PC-3 (cell line): ENCODE measurements at regions not wholly inside any gene's neighbourhood (a gene's known extent, or its start where the extent isn't known, plus 50 kb on each side); places are given as distances from the start of the nearest gene placed in this dataset.

Source experiments
- ATAC-seq: fragments of 200-7000 bp; cut with Tn5 transposase; 2 replicates; pipeline ENCODE4 v1.9.1; 2020; ENCODE audit warnings: mild to moderate bottlenecking, moderate library complexity
- BruUV-seq: library from RNA; stranded (reverse); fragments of 400-500 nt; replicated peaks from 2 replicates; lab custom pipeline; 2021; lab: Mats Ljungman, UMichigan
- CTCF ChIA-PET: fragments of 300-600 bp; sonication (Branson Sonifier 250); formaldehyde crosslinking; loops from one replicate; lab custom pipeline; 2022; ENCODE audit warnings: antibody characterized with exemption; lab: Charles Lee
- POLR2A ChIA-PET: fragments of 300-600 bp; sonication (Branson Sonifier 250); formaldehyde crosslinking; loops from one replicate; lab custom pipeline; 2022; ENCODE audit warnings: antibody characterized with exemption; ENCODE audit not compliant: unreplicated experiment; lab: Charles Lee
- DNase-seq: peaks from one replicate; pipeline ENCODE4 v3.0.0-alpha.2; 2015
- H2AFZ ChIP-seq: fragments of 300-600 bp; sonication (generic); 2 replicates; pipeline ENCODE4 v1.6.0; 2016; ENCODE audit warnings: antibody characterized with exemption, low read length
- H3F3A ChIP-seq: fragments of 300-600 bp; sonication (generic); one replicate; pipeline ENCODE4 v1.6.0; 2017; ENCODE audit warnings: antibody characterized with exemption, low read length, control low read depth, mild to moderate bottlenecking; ENCODE audit not compliant: unreplicated experiment
- H3K27ac ChIP-seq: fragments of 300-600 bp; sonication (generic); 2 replicates; pipeline ENCODE4 v1.5.1; 2016; ENCODE audit warnings: mild to moderate bottlenecking, low read length
- H3K27me3 ChIP-seq: fragments of 300-600 bp; sonication (generic); 2 replicates; pipeline ENCODE4 v1.6.1; 2016; ENCODE audit warnings: low read length, mixed read lengths
- H3K36me3 ChIP-seq: fragments of 300-600 bp; sonication (generic); 2 replicates; pipeline ENCODE4 v1.6.1; 2016; ENCODE audit warnings: low read depth, mixed run types, low read length, mixed read lengths
- H3K4me1 ChIP-seq: fragments of 300-600 bp; sonication (generic); 2 replicates; pipeline ENCODE4 v1.5.1; 2016; ENCODE audit warnings: low read length; ENCODE audit not compliant: insufficient read depth
- H3K4me2 ChIP-seq: fragments of 300-600 bp; sonication (generic); 2 replicates; pipeline ENCODE4 v1.6.0; 2016; ENCODE audit warnings: low read length
- H3K4me3 ChIP-seq: fragments of 300-600 bp; sonication (generic); 2 replicates; pipeline ENCODE4 v1.5.1; 2016; ENCODE audit warnings: mild to moderate bottlenecking, low read length, mixed read lengths
- H3K79me2 ChIP-seq: fragments of 300-600 bp; sonication (generic); 2 replicates; pipeline ENCODE4 v1.6.1; 2017; ENCODE audit warnings: low read length, mixed read lengths
- H3K9ac ChIP-seq: fragments of 300-600 bp; sonication (generic); 2 replicates; pipeline ENCODE4 v1.6.0; 2016; ENCODE audit warnings: mild to moderate bottlenecking, low read length
- H3K9me2 ChIP-seq: fragments of 300-600 bp; sonication (generic); replicated peaks from 2 replicates; pipeline ENCODE4 v1.6.1; 2016; ENCODE audit warnings: mixed run types, low read length, mixed read lengths
- H3K9me3 ChIP-seq: fragments of 300-600 bp; sonication (generic); 2 replicates; pipeline ENCODE4 v1.6.1; 2016; ENCODE audit warnings: low read length, mixed read lengths
- H4K20me1 ChIP-seq: fragments of 300-600 bp; sonication (generic); 2 replicates; pipeline ENCODE4 v1.6.1; 2016; ENCODE audit warnings: low read length, mixed read lengths
- CTCF ChIP-seq: fragments of 300-600 bp; sonication (generic); conservative IDR thresholded peaks from 2 replicates; pipeline ENCODE4 v1.5.1; 2017; ENCODE audit warnings: antibody characterized with exemption, low read depth, mild to moderate bottlenecking, low read length
- EZH2 ChIP-seq: fragments of 300-600 bp; sonication (generic); IDR thresholded peaks from one replicate; pipeline ENCODE4 v1.6.1; 2017; ENCODE audit warnings: antibody characterized with exemption, mild to moderate bottlenecking, low read length; ENCODE audit not compliant: unreplicated experiment
- EZH2phosphoT487 ChIP-seq: fragments of 300-600 bp; sonication (generic); IDR thresholded peaks from 2 replicates; pipeline ENCODE4 v1.6.1; 2018; ENCODE audit warnings: mild to moderate bottlenecking, antibody characterized with exemption, low read length, borderline replicate concordance
- intact Hi-C: fragments of 100-400 bp; cut with micrococcal nuclease; formaldehyde crosslinking; loops from 2 replicates; pipeline ENCODE4 v1.9.0; 2023

- H3K36me3 ChIP-seq = no peaks in the 10 kb centered on the region
- H3K9me2 ChIP-seq = no peaks in the 10 kb centered on the region
- intact Hi-C loops = no loop called here
These were observed 419.1 kb downstream of the TMA16 start for GRCh38 chr4:163913571-163913970.

GRCh38 chr4:163915896-163916295 is 421.4 kb downstream of the TMA16 start:
- CTCF ChIA-PET = no interaction called here
- no peaks in the 10 kb centered on the region for H3K36me3 ChIP-seq
- no peaks in the 10 kb centered on the region for H3K9me2 ChIP-seq
- no peaks in the 10 kb centered on the region for H3K9me3 ChIP-seq
- H3K4me1 ChIP-seq = no peaks in the 10 kb centered on the region
- H3K27me3 ChIP-seq = no peaks in the 10 kb centered on the region
- DNase-seq (no peak), ATAC-seq (no peak)
- H3K4me2 ChIP-seq = no peak overlapping the region
- H3F3A ChIP-seq = no peaks in the 10 kb centered on the region
- H2AFZ ChIP-seq = no peak overlapping the region
- POLR2A ChIA-PET = no interaction called here
- TF ChIP-seq CTCF (no peak), EZH2 (no peak), EZH2phosphoT487 (no peak)
- H3K9ac ChIP-seq = no peak overlapping the region
- H4K20me1 ChIP-seq = no peaks in the 10 kb centered on the region
- H3K4me3 ChIP-seq = no peak overlapping the region
- BruUV-seq = no TSS peak
- H3K79me2 ChIP-seq = no peaks in the 10 kb centered on the region
- intact Hi-C loops = no loop called here
- H3K27ac ChIP-seq = no peak overlapping the region

More at GRCh38 chr4:163913571-163913970, 419.1 kb downstream of the TMA16 start:
- DNase-seq (no peak), ATAC-seq (no peak)
- CTCF ChIA-PET = no interaction called here
- Histone ChIP-seq H3K9ac (no peak overlapping the region), H3K27me3 (no peaks in the 10 kb centered on the region), H3K4me3 (no peak overlapping the region), H3K27ac (no peak overlapping the region), H4K20me1 (no peaks in the 10 kb centered on the region), H2AFZ (no peak overlapping the region), H3K4me2 (no peak overlapping the region), H3K9me3 (no peaks in the 10 kb centered on the region), H3K4me1 (no peaks in the 10 kb centered on the region), H3F3A (no peaks in the 10 kb centered on the region), H3K79me2 (no peaks in the 10 kb centered on the region)
- POLR2A ChIA-PET = no interaction called here
- BruUV-seq = no TSS peak
- no peak for TF ChIP-seq EZH2phosphoT487
- TF ChIP-seq CTCF = no peak
- no peak for TF ChIP-seq EZH2

GRCh38 chr4:163920426-163920825 is 425.9 kb downstream of the TMA16 start:
- H3F3A ChIP-seq = no peaks in the 10 kb centered on the region
- no peaks in the 10 kb centered on the region for H3K27me3 ChIP-seq
- no peaks in the 10 kb centered on the region for H3K9me2 ChIP-seq
- no peak overlapping the region for H2AFZ ChIP-seq
- no peaks in the 10 kb centered on the region for H3K36me3 ChIP-seq
- no peak overlapping the region for H3K9ac ChIP-seq
- H3K4me1 ChIP-seq = no peaks in the 10 kb centered on the region
- TF ChIP-seq CTCF = no peak
- TF ChIP-seq EZH2 = no peak
- no peak for TF ChIP-seq EZH2phosphoT487
- intact Hi-C loops = no loop called here
- no peak overlapping the region for H3K4me3 ChIP-seq
- H4K20me1 ChIP-seq = no peaks in the 10 kb centered on the region
- H3K79me2 ChIP-seq = no peaks in the 10 kb centered on the region
- ATAC-seq = no peak
- no peak overlapping the region for H3K27ac ChIP-seq
- BruUV-seq = no TSS peak
- no peaks in the 10 kb centered on the region for H3K9me3 ChIP-seq
- POLR2A ChIA-PET = no interaction called here
- no peak for DNase-seq
- no peak overlapping the region for H3K4me2 ChIP-seq
- CTCF ChIA-PET = no interaction called here
